Neural cell (in vitro differentiated cells): ENCODE measurements at regions not wholly inside any gene's neighbourhood (a gene's known extent, or its start where the extent isn't known, plus 50 kb on each side); places are given as distances from the start of the nearest gene placed in this dataset.
A peak's percentile ranks its signal among the peaks of the same experiment; 100 is the strongest.

ENCODE experiments used
- H2AFZ ChIP-seq: fragments of 200-600, 300-800 bp; sonication (generic), shearing (Covaris generic); 2 replicates; pipeline ENCODE4 v1.6.0; 2014; ENCODE audit warnings: low read depth, mild to moderate bottlenecking, antibody characterized with exemption, low read length, moderate library complexity
- H3F3A ChIP-seq: fragments of 200-600 bp; shearing (Covaris generic); 2 replicates; pipeline ENCODE4 v1.6.1; 2016; ENCODE audit warnings: mild to moderate bottlenecking, moderate library complexity, mixed read lengths, antibody characterized with exemption, low read length; ENCODE audit not compliant: insufficient read depth, poor library complexity, severe bottlenecking
- H3K27ac ChIP-seq: fragments of 200-600, 300-800 bp; sonication (generic), shearing (Covaris generic); 2 replicates; pipeline ENCODE4 v1.5.1; 2014; ENCODE audit warnings: mild to moderate bottlenecking, low read length, moderate library complexity
- H3K27me3 ChIP-seq: fragments of 300-800, 200-600 bp; sonication (generic), shearing (Covaris generic); 2 replicates; pipeline ENCODE4 v1.6.0; 2014; ENCODE audit warnings: mild to moderate bottlenecking, low read depth, low read length, moderate library complexity; ENCODE audit not compliant: insufficient read depth
- H3K36me3 ChIP-seq: fragments of 300-800, 200-600 bp; sonication (generic), shearing (Covaris generic); 2 replicates; pipeline ENCODE4 v1.5.1; 2014; ENCODE audit warnings: mild to moderate bottlenecking, antibody characterized with exemption, low read length, moderate library complexity; ENCODE audit not compliant: insufficient read depth
- H3K4me2 ChIP-seq: fragments of 300-800, 200-600 bp; sonication (generic), shearing (Covaris generic); 2 replicates; pipeline ENCODE4 v1.6.0; 2014; ENCODE audit warnings: mild to moderate bottlenecking, low read length
- H3K4me3 ChIP-seq: fragments of 300-800, 200-600 bp; sonication (generic), shearing (Covaris generic); 2 replicates; pipeline ENCODE4 v1.5.1; 2014; ENCODE audit warnings: mild to moderate bottlenecking, low read length, moderate library complexity
- H3K79me2 ChIP-seq: fragments of 200-600 bp; shearing (Covaris generic); replicated peaks from 2 replicates; pipeline ENCODE4 v1.6.0; 2014; ENCODE audit warnings: mild to moderate bottlenecking, low read length, moderate library complexity; ENCODE audit not compliant: insufficient read depth
- H3K9ac ChIP-seq: fragments of 300-800, 200-600 bp; sonication (generic), shearing (Covaris generic); 2 replicates; pipeline ENCODE4 v1.6.1; 2016; ENCODE audit warnings: mild to moderate bottlenecking, low read length, mixed read lengths
- H3K9me2 ChIP-seq: fragments of 200-600 bp; shearing (Covaris generic); 2 replicates; pipeline ENCODE4 v1.6.1; 2016; ENCODE audit warnings: mild to moderate bottlenecking, low read length, mixed read lengths; ENCODE audit not compliant: insufficient read depth
- H3K9me3 ChIP-seq: fragments of 200-600, 300-800 bp; sonication (generic), shearing (Covaris generic); 2 replicates; pipeline ENCODE4 v1.6.1; 2016; ENCODE audit warnings: mild to moderate bottlenecking, mixed run types, low read length, moderate library complexity, mixed read lengths
- H4K20me1 ChIP-seq: fragments of 200-600 bp; shearing (Covaris generic); 2 replicates; pipeline ENCODE4 v1.6.1; 2016; ENCODE audit warnings: mild to moderate bottlenecking, mixed run types; ENCODE audit not compliant: insufficient read depth
- EP300 ChIP-seq: fragments of 450-650 bp; conservative IDR thresholded peaks from 2 replicates; pipeline ENCODE4 v1.6.1; 2014; ENCODE audit warnings: antibody characterized with exemption, mild to moderate bottlenecking, moderate library complexity; ENCODE audit not compliant: poor library complexity, severe bottlenecking
- EZH2 ChIP-seq: fragments of 200-600, 300-800 bp; shearing (Covaris generic), sonication (generic); IDR thresholded peaks from 2 replicates; pipeline ENCODE4 v1.6.1; 2014; ENCODE audit warnings: antibody characterized with exemption, low read length, borderline replicate concordance, mild to moderate bottlenecking; ENCODE audit not compliant: insufficient read depth, poor library complexity, severe bottlenecking
- MXI1 ChIP-seq: fragments of 450-650 bp; conservative IDR thresholded peaks from 2 replicates; pipeline ENCODE4 v1.6.1; 2014; ENCODE audit warnings: antibody characterized with exemption, mild to moderate bottlenecking; ENCODE audit not compliant: poor library complexity, severe bottlenecking
- POLR2AphosphoS5 ChIP-seq: IDR thresholded peaks from 2 replicates; pipeline ENCODE4 v1.6.1; 2012
- RAD21 ChIP-seq: fragments of 450-650 bp; conservative IDR thresholded peaks from 2 replicates; pipeline ENCODE4 v1.6.1; 2014; ENCODE audit warnings: antibody characterized with exemption, mild to moderate bottlenecking, moderate library complexity
- SMC3 ChIP-seq: fragments of 450-650 bp; conservative IDR thresholded peaks from 2 replicates; pipeline ENCODE4 v1.6.1; 2014; ENCODE audit warnings: antibody characterized with exemption, mild to moderate bottlenecking, moderate library complexity; ENCODE audit not compliant: poor library complexity
- TAF1 ChIP-seq: IDR thresholded peaks from 2 replicates; pipeline ENCODE4 v1.6.1; 2012; ENCODE audit warnings: low read depth
- TF ChIP-seq, protein P1 (sequence below): fragments of 450-650 bp; IDR thresholded peaks from 2 replicates; pipeline ENCODE4 v1.5.1; 2014; ENCODE audit warnings: antibody characterized with exemption, mild to moderate bottlenecking, moderate library complexity; ENCODE audit not compliant: poor library complexity, severe bottlenecking
- TF ChIP-seq, protein P2 (sequence below): IDR thresholded peaks from 2 replicates; pipeline ENCODE4 v1.6.1; 2012; ENCODE audit warnings: borderline replicate concordance

DNA sequence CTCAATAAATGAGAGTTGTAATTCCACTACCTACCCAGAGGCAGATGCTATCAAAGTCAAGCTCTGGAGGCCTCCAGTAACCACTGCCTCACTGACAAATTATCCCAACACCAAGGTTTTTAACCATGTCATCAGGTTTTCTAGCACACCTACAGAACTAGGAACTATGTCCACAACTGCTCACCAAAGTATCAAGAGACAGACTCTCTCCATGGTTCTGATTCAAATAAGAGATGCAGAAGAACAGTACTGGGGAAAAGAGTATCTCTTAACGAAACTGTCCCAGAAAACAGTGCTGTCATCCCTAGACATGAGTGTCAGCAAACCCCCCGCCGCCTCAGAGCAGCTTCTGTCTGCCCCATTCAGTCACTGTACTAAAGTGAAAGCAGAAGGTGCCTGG lies 301.7 kb downstream of the OMA1 start:
- no peak overlapping the region for H3K4me2 ChIP-seq
- no peaks in the 10 kb centered on the region for H3K36me3 ChIP-seq
- H2AFZ ChIP-seq: no peak overlapping the region
- peaks cover 10% of the 10 kb centered on the region for H3K27me3 ChIP-seq
- H3F3A ChIP-seq: no peaks in the 10 kb centered on the region
- H3K9me3 ChIP-seq: no peaks in the 10 kb centered on the region
- H3K9me2 ChIP-seq: no peaks in the 10 kb centered on the region
- H4K20me1 ChIP-seq: no peaks in the 10 kb centered on the region
- H3K79me2 ChIP-seq: no peaks in the 10 kb centered on the region
- no peak overlapping the region for H3K4me3 ChIP-seq
- TF ChIP-seq POLR2AphosphoS5 (no peak), EP300 (no peak)
- no peak overlapping the region for H3K27ac ChIP-seq
- H3K9ac ChIP-seq: no peak overlapping the region

DNA sequence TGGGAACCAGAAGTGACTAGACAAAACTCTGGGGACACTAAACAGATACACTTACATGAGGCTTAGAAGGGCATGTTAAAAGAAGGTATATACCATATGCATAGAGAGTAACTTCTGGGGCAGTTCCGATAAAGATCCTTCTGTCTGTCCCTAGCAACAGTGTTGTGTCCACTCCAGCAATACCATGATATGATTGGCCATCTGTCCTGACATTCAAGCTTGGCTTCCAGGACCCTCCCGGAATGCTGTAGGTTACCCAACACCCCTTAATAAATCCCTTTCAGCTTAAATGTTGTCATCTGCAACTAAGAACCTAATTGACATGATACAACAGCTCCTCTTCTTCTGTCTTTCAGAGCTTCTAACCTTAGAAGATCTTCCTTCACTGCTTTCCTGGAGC lies 307.7 kb downstream of the OMA1 start:
- no peak overlapping the region for H3K27ac ChIP-seq
- TF ChIP-seq TAF1: no peak
- TF ChIP-seq RAD21: no peak
- TF ChIP-seq, protein P1, sequence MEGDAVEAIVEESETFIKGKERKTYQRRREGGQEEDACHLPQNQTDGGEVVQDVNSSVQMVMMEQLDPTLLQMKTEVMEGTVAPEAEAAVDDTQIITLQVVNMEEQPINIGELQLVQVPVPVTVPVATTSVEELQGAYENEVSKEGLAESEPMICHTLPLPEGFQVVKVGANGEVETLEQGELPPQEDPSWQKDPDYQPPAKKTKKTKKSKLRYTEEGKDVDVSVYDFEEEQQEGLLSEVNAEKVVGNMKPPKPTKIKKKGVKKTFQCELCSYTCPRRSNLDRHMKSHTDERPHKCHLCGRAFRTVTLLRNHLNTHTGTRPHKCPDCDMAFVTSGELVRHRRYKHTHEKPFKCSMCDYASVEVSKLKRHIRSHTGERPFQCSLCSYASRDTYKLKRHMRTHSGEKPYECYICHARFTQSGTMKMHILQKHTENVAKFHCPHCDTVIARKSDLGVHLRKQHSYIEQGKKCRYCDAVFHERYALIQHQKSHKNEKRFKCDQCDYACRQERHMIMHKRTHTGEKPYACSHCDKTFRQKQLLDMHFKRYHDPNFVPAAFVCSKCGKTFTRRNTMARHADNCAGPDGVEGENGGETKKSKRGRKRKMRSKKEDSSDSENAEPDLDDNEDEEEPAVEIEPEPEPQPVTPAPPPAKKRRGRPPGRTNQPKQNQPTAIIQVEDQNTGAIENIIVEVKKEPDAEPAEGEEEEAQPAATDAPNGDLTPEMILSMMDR: no peak
- no peak for TF ChIP-seq SMC3
- TF ChIP-seq POLR2AphosphoS5: no peak
- TF ChIP-seq, protein P2, sequence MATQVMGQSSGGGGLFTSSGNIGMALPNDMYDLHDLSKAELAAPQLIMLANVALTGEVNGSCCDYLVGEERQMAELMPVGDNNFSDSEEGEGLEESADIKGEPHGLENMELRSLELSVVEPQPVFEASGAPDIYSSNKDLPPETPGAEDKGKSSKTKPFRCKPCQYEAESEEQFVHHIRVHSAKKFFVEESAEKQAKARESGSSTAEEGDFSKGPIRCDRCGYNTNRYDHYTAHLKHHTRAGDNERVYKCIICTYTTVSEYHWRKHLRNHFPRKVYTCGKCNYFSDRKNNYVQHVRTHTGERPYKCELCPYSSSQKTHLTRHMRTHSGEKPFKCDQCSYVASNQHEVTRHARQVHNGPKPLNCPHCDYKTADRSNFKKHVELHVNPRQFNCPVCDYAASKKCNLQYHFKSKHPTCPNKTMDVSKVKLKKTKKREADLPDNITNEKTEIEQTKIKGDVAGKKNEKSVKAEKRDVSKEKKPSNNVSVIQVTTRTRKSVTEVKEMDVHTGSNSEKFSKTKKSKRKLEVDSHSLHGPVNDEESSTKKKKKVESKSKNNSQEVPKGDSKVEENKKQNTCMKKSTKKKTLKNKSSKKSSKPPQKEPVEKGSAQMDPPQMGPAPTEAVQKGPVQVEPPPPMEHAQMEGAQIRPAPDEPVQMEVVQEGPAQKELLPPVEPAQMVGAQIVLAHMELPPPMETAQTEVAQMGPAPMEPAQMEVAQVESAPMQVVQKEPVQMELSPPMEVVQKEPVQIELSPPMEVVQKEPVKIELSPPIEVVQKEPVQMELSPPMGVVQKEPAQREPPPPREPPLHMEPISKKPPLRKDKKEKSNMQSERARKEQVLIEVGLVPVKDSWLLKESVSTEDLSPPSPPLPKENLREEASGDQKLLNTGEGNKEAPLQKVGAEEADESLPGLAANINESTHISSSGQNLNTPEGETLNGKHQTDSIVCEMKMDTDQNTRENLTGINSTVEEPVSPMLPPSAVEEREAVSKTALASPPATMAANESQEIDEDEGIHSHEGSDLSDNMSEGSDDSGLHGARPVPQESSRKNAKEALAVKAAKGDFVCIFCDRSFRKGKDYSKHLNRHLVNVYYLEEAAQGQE: no peak
- no peak for TF ChIP-seq EP300
- no peak for TF ChIP-seq MXI1
- no peak for TF ChIP-seq EZH2
- H3K4me2 ChIP-seq: no peak overlapping the region
- no peaks in the 10 kb centered on the region for H3K9me2 ChIP-seq
- peaks cover 3% of the 10 kb centered on the region for H3K27me3 ChIP-seq
- H3K79me2 ChIP-seq: no peaks in the 10 kb centered on the region
- no peak overlapping the region for H3K4me3 ChIP-seq
- no peak overlapping the region for H3K9ac ChIP-seq
- H2AFZ ChIP-seq: no peak overlapping the region
- H3K9me3 ChIP-seq: no peaks in the 10 kb centered on the region
- no peaks in the 10 kb centered on the region for H3F3A ChIP-seq
- no peaks in the 10 kb centered on the region for H4K20me1 ChIP-seq
- H3K36me3 ChIP-seq: no peaks in the 10 kb centered on the region

DNA sequence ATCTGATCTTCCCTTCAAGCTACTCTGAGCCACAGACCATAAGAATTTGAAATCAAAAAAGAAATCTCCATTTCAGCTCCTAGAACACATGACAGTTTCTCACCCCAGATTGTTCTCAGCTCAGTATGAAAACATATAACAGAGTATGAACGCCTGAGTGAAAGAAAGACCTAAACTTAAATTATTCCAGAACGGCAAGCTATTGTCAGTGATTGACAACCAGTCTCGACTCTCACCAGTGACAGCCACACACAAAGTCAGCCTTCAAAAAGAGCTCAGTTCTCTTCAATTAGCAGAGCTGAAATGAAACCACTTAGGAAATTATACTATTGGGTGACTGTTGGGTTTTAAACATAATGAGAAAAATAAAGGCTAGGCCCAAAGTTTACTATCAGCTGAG lies 312.8 kb downstream of the OMA1 start:
- Histone ChIP-seq H3F3A (peaks cover 5% of the 10 kb centered on the region), H3K9ac (no peak overlapping the region), H3K36me3 (no peaks in the 10 kb centered on the region), H3K9me2 (no peaks in the 10 kb centered on the region), H3K9me3 (no peaks in the 10 kb centered on the region), H3K27ac (no peak overlapping the region), H4K20me1 (no peaks in the 10 kb centered on the region), H3K79me2 (no peaks in the 10 kb centered on the region), H3K27me3 (peaks cover 3% of the 10 kb centered on the region), H3K4me2 (peak overlapping the region; percentile 37), H2AFZ (no peak overlapping the region), H3K4me3 (no peak overlapping the region)
- TF ChIP-seq EP300: peak; percentile 84
- TF ChIP-seq, protein P2: no peak
- TF ChIP-seq POLR2AphosphoS5: peak; percentile 51
